Panc1 (cell line): ENCODE measurements at regions not wholly inside any gene's neighbourhood (a gene's known extent, or its start where the extent isn't known, plus 50 kb on each side); places are given as distances from the start of the nearest gene placed in this dataset.

ENCODE experiments used
- POLR2AphosphoS5 ChIP-seq: IDR thresholded peaks from 2 replicates; pipeline ENCODE4 v1.6.1; 2012; ENCODE audit warnings: mild to moderate bottlenecking, low read depth, low read length, moderate library complexity
- TF ChIP-seq, protein P1 (sequence below): fragments of 450-650 bp; IDR thresholded peaks from 2 replicates; pipeline ENCODE4 v1.5.1; 2017; ENCODE audit warnings: mild to moderate bottlenecking
- TF ChIP-seq, protein P2 (sequence below), 2 experiments: IDR thresholded peaks; 2 replicates each; pipeline ENCODE4 v1.6.1; 2011 to 2012; ENCODE audit warnings: low read depth in 2 of 2, control low read depth in 1 of 2, low read length in 1 of 2, mild to moderate bottlenecking in 1 of 2, moderate library complexity in 1 of 2; ENCODE audit not compliant: insufficient read depth in 1 of 2

DNA sequence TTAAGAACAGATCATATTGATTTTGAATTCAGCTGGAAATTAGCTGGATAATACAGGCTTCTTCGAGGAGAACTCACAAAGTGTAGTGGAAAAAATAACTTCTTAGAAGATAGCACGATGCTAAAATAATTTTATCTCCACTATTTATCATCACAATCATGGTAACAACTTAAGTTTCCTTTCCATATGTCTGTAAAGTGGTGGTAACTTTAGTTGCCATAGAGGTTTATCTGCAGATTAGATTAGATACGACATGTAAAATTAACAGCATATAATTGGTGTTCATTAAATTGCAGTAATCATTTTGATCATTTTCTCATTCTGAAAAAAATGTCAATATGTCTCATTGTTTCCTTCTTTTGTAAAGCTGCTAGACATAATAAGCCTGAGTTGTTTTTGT is 921.5 kb downstream of the KCNT2 start:
- TF ChIP-seq, protein P1, sequence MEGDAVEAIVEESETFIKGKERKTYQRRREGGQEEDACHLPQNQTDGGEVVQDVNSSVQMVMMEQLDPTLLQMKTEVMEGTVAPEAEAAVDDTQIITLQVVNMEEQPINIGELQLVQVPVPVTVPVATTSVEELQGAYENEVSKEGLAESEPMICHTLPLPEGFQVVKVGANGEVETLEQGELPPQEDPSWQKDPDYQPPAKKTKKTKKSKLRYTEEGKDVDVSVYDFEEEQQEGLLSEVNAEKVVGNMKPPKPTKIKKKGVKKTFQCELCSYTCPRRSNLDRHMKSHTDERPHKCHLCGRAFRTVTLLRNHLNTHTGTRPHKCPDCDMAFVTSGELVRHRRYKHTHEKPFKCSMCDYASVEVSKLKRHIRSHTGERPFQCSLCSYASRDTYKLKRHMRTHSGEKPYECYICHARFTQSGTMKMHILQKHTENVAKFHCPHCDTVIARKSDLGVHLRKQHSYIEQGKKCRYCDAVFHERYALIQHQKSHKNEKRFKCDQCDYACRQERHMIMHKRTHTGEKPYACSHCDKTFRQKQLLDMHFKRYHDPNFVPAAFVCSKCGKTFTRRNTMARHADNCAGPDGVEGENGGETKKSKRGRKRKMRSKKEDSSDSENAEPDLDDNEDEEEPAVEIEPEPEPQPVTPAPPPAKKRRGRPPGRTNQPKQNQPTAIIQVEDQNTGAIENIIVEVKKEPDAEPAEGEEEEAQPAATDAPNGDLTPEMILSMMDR = no peak
- TF ChIP-seq, protein P2, sequence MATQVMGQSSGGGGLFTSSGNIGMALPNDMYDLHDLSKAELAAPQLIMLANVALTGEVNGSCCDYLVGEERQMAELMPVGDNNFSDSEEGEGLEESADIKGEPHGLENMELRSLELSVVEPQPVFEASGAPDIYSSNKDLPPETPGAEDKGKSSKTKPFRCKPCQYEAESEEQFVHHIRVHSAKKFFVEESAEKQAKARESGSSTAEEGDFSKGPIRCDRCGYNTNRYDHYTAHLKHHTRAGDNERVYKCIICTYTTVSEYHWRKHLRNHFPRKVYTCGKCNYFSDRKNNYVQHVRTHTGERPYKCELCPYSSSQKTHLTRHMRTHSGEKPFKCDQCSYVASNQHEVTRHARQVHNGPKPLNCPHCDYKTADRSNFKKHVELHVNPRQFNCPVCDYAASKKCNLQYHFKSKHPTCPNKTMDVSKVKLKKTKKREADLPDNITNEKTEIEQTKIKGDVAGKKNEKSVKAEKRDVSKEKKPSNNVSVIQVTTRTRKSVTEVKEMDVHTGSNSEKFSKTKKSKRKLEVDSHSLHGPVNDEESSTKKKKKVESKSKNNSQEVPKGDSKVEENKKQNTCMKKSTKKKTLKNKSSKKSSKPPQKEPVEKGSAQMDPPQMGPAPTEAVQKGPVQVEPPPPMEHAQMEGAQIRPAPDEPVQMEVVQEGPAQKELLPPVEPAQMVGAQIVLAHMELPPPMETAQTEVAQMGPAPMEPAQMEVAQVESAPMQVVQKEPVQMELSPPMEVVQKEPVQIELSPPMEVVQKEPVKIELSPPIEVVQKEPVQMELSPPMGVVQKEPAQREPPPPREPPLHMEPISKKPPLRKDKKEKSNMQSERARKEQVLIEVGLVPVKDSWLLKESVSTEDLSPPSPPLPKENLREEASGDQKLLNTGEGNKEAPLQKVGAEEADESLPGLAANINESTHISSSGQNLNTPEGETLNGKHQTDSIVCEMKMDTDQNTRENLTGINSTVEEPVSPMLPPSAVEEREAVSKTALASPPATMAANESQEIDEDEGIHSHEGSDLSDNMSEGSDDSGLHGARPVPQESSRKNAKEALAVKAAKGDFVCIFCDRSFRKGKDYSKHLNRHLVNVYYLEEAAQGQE (IDR thresholded peaks at IDR 0.05; ENCODE audit: insufficient read depth in 1 of 2, low read depth in 2 of 2, low read length in 1 of 2) = no peak
- no peak for TF ChIP-seq POLR2AphosphoS5
